H1 (cell line): ENCODE measurements at regions not wholly inside any gene's neighbourhood (a gene's known extent, or its start where the extent isn't known, plus 50 kb on each side); places are given as distances from the start of the nearest gene placed in this dataset.

Source experiments
- CTCF ChIA-PET: fragments of 300-600 bp; sonication (Branson Sonifier 250); formaldehyde crosslinking; loops from one replicate; lab custom pipeline; 2021; ENCODE audit not compliant: partially characterized antibody; lab: Charles Lee
- POLR2A ChIA-PET: fragments of 300-600 bp; sonication (Branson Sonifier 250); formaldehyde crosslinking; loops from one replicate; lab custom pipeline; 2021; ENCODE audit warnings: inconsistent platforms; ENCODE audit not compliant: partially characterized antibody; lab: Charles Lee
- DNase-seq, 2 experiments: peaks; one replicate each; pipeline versions ENCODE4 v3.0.0 to v3.0.0-alpha.2; 2010 to 2022; ENCODE audit warnings: low spot score in 2 of 2, low read depth in 1 of 2, mixed read lengths in 1 of 2
- FAIRE-seq: peaks from 2 replicates; lab custom pipeline; 2011; peaks lifted over from hg19 to GRCh38; lab: Jason Lieb, UNC
- H2AFZ ChIP-seq: 2 replicates; pipeline ENCODE4 v1.8.1; 2012; ENCODE audit warnings: low read length, inconsistent platforms
- H2AK5ac ChIP-seq: 2 replicates; pipeline ENCODE4 v1.6.1; 2013; ENCODE audit warnings: low read depth, low read length
- H2BK120ac ChIP-seq: replicated peaks from 2 replicates; pipeline ENCODE3; 2013; ENCODE audit warnings: low read depth, low read length, inconsistent platforms
- H2BK12ac ChIP-seq: 2 replicates; pipeline ENCODE4 v1.6.1; 2013; ENCODE audit warnings: low read depth, low read length
- H2BK15ac ChIP-seq: 2 replicates; pipeline ENCODE4 v1.6.1; 2013; ENCODE audit warnings: low read length
- H2BK20ac ChIP-seq: 2 replicates; pipeline ENCODE4 v1.6.1; 2013; ENCODE audit warnings: low read length
- H2BK5ac ChIP-seq: 2 replicates; pipeline ENCODE4 v1.6.1; 2013; ENCODE audit warnings: low read depth, low read length
- H3K14ac ChIP-seq: 2 replicates; pipeline ENCODE4 v1.6.1; 2013; ENCODE audit warnings: inconsistent platforms; ENCODE audit not compliant: insufficient read length
- H3K18ac ChIP-seq: 2 replicates; pipeline ENCODE4 v1.6.1; 2013; ENCODE audit warnings: low read length; ENCODE audit errors: extremely low read depth
- H3K23ac ChIP-seq: 2 replicates; pipeline ENCODE4 v1.6.1; 2013; ENCODE audit warnings: inconsistent platforms; ENCODE audit not compliant: insufficient read length
- H3K23me2 ChIP-seq: 2 replicates; pipeline ENCODE4 v1.6.1; 2013; ENCODE audit warnings: low read depth, low read length
- H3K27ac ChIP-seq: 2 replicates; pipeline ENCODE4 v1.6.1; 2011; ENCODE audit warnings: low read depth, low read length, inconsistent platforms
- H3K27me3 ChIP-seq, 4 experiments: replicated peaks in 1 of 4; 1 replicate in 1 of 4; 2 replicates in 3 of 4; pipeline versions ENCODE4 v1.6.1 to v1.8.1; 2011 to 2013; ENCODE audit warnings: low read length in 3 of 4, mild to moderate bottlenecking in 3 of 4, inconsistent platforms in 2 of 4, mixed read lengths in 2 of 4, moderate library complexity in 1 of 4; ENCODE audit not compliant: control insufficient read depth in 3 of 4, insufficient read depth in 3 of 4; ENCODE audit errors: extremely low read depth in 1 of 4
- H3K36me3 ChIP-seq, 4 experiments: 2 replicates each; pipeline versions ENCODE4 v1.6.1 to v1.8.1; 2011 to 2013; ENCODE audit warnings: mild to moderate bottlenecking in 4 of 4, low read length in 3 of 4, moderate library complexity in 2 of 4, control low read depth in 1 of 4, inconsistent platforms in 1 of 4; ENCODE audit not compliant: insufficient read depth in 4 of 4, control insufficient read depth in 2 of 4
- H3K4ac ChIP-seq: replicated peaks from 2 replicates; pipeline ENCODE3; 2013; ENCODE audit warnings: low read length, low read depth, mixed read lengths, inconsistent platforms; ENCODE audit not compliant: insufficient read length
- H3K4me1 ChIP-seq, 4 experiments: replicated peaks in 1 of 4; 1 replicate in 1 of 4; 2 replicates in 3 of 4; pipeline versions ENCODE4 v1.6.1 to v1.8.1; 2011 to 2013; ENCODE audit warnings: low read length in 3 of 4, inconsistent platforms in 2 of 4, mixed read lengths in 1 of 4; ENCODE audit not compliant: insufficient read depth in 4 of 4, control insufficient read depth in 3 of 4
- H3K4me2 ChIP-seq, 2 experiments: 2 replicates each; pipeline versions ENCODE4 v1.6.1 to v1.8.1; 2011 to 2013; ENCODE audit warnings: low read depth in 2 of 2, low read length in 2 of 2, control low read depth in 1 of 2, inconsistent platforms in 1 of 2, mild to moderate bottlenecking in 1 of 2; ENCODE audit not compliant: insufficient read depth in 1 of 2
- H3K4me3 ChIP-seq, 4 experiments: fragments of 200-600, 300-600 bp in 1 of 4; sonication (generic), shearing (Covaris generic), sonication (Bioruptor Twin) in 1 of 4; 2 replicates each; pipeline versions ENCODE4 v1.5.1 to v1.8.1; 2011 to 2016; ENCODE audit warnings: low read length in 4 of 4, low read depth in 3 of 4, control low read depth in 2 of 4, inconsistent platforms in 2 of 4, mild to moderate bottlenecking in 2 of 4, mixed read lengths in 1 of 4, moderate library complexity in 1 of 4; ENCODE audit not compliant: insufficient read depth in 2 of 4; ENCODE audit errors: extremely low read depth in 1 of 4
- H3K56ac ChIP-seq: replicated peaks from 2 replicates; pipeline ENCODE3; 2013; ENCODE audit warnings: low read depth, mild to moderate bottlenecking, mixed read lengths, low read length, inconsistent platforms; ENCODE audit not compliant: insufficient read length
- H3K79me1 ChIP-seq: 2 replicates; pipeline ENCODE4 v1.6.1; 2013; ENCODE audit warnings: low read depth, low read length, control low read depth
- H3K79me2 ChIP-seq, 2 experiments: 2 replicates each; pipeline versions ENCODE4 v1.6.1 to v1.8.1; 2012 to 2013; ENCODE audit warnings: low read length in 2 of 2, mild to moderate bottlenecking in 2 of 2, inconsistent platforms in 1 of 2; ENCODE audit not compliant: insufficient read depth in 2 of 2, control insufficient read depth in 1 of 2
- H3K9ac ChIP-seq, 4 experiments: replicated peaks in 1 of 4; 1 replicate in 1 of 4; 2 replicates in 3 of 4; pipeline versions ENCODE4 v1.6.1 to v1.8.1; 2011 to 2013; ENCODE audit warnings: low read depth in 3 of 4, low read length in 3 of 4, control low read depth in 2 of 4, mild to moderate bottlenecking in 2 of 4, moderate library complexity in 2 of 4, inconsistent platforms in 1 of 4; ENCODE audit errors: extremely low read depth in 1 of 4
- H3K9me3 ChIP-seq, 2 experiments: 2 replicates each; pipeline versions ENCODE4 v1.6.1 to v1.8.1; 2012 to 2013; ENCODE audit warnings: mild to moderate bottlenecking in 2 of 2, moderate library complexity in 2 of 2, control low read depth in 1 of 2, inconsistent platforms in 1 of 2, low read depth in 1 of 2, low read length in 1 of 2, mixed read lengths in 1 of 2; ENCODE audit not compliant: insufficient read depth in 2 of 2
- H4K20me1 ChIP-seq, 2 experiments: replicated peaks in 1 of 2; 2 replicates each; pipeline versions ENCODE3 to v1.8.1; 2011 to 2013; ENCODE audit warnings: inconsistent platforms in 2 of 2, low read length in 2 of 2, mild to moderate bottlenecking in 1 of 2; ENCODE audit not compliant: insufficient read depth in 2 of 2, control insufficient read depth in 1 of 2
- H4K5ac ChIP-seq: 2 replicates; pipeline ENCODE4 v1.6.1; 2013; ENCODE audit warnings: low read length, low read depth, mixed read lengths, inconsistent platforms; ENCODE audit not compliant: insufficient read length
- H4K8ac ChIP-seq: 2 replicates; pipeline ENCODE4 v1.8.0; 2013; ENCODE audit warnings: mild to moderate bottlenecking, moderate library complexity, low read length, inconsistent platforms; ENCODE audit not compliant: insufficient read depth; ENCODE audit errors: extremely low read depth
- H4K91ac ChIP-seq: replicated peaks from 2 replicates; pipeline ENCODE3; 2013; ENCODE audit warnings: low read length, mixed read lengths, inconsistent platforms; ENCODE audit not compliant: insufficient read length
- CEBPB ChIP-seq: IDR thresholded peaks from 2 replicates; pipeline ENCODE4 v1.6.1; 2012; ENCODE audit warnings: low read depth, low read length
- GTF2F1 ChIP-seq: IDR thresholded peaks from 2 replicates; pipeline ENCODE4 v1.6.1; 2012; ENCODE audit warnings: low read depth, low read length, improper control_type of control experiment, borderline replicate concordance
- HDAC2 ChIP-seq, 2 experiments: fragments of 300-600 bp in 1 of 2; sonication (generic) in 1 of 2; IDR thresholded peaks; 2 replicates each; pipeline ENCODE4 v1.6.1; 2011 to 2012; ENCODE audit warnings: low read depth in 2 of 2, low read length in 2 of 2, mild to moderate bottlenecking in 2 of 2, moderate library complexity in 2 of 2, borderline replicate concordance in 1 of 2, inconsistent platforms in 1 of 2
- MAFK ChIP-seq: IDR thresholded peaks from 2 replicates; pipeline ENCODE4 v1.6.1; 2012; ENCODE audit warnings: low read depth, mild to moderate bottlenecking, improper control_type of control experiment, low read length
- PHF8 ChIP-seq: fragments of 200-600 bp; sonication (generic); conservative IDR thresholded peaks from 2 replicates; pipeline ENCODE4 v1.7.1; 2012; ENCODE audit warnings: low read depth, mild to moderate bottlenecking, inconsistent platforms, low read length, moderate library complexity
- RFX5 ChIP-seq: IDR thresholded peaks from 2 replicates; pipeline ENCODE4 v1.6.1; 2011; ENCODE audit warnings: low read depth, low read length, improper control_type of control experiment, borderline replicate concordance
- SIN3A ChIP-seq, 2 experiments: IDR thresholded peaks in 1 of 2; conservative IDR thresholded peaks in 1 of 2; 2 replicates each; pipeline ENCODE4 v1.6.1; 2011 to 2012; ENCODE audit warnings: low read length in 2 of 2, improper control_type of control experiment in 1 of 2, low read depth in 1 of 2, mild to moderate bottlenecking in 1 of 2
- SIRT6 ChIP-seq: IDR thresholded peaks from one replicate; pipeline ENCODE4 v1.7.1; 2012; ENCODE audit warnings: low read length, inconsistent platforms
- SIX5 ChIP-seq: IDR thresholded peaks from 2 replicates; pipeline ENCODE4 v1.6.1; 2011; ENCODE audit warnings: mild to moderate bottlenecking, low read depth, low read length
- SP1 ChIP-seq: IDR thresholded peaks from 2 replicates; pipeline ENCODE4 v1.6.1; 2011; ENCODE audit warnings: low read depth, low read length
- WGBS, 2 experiments: shearing (Covaris generic) in 1 of 2; methylation state at CpG; one replicate each; pipeline versions ENCODE4 v1.1.6 to v1.1.7; 2013 to 2015; ENCODE audit warnings: low lambda C conversion rate in 2 of 2, mixed read lengths in 2 of 2, inconsistent platforms in 1 of 2, low coverage in 1 of 2, missing lambda C conversion rate in 1 of 2; ENCODE audit not compliant: insufficient replicate concordance in 2 of 2, insufficient coverage in 1 of 2, insufficient read length in 1 of 2; ENCODE audit errors: extremely low coverage in 1 of 2, missing lambda C conversion rate in 1 of 2; 5-methylcytosine and 5-hydroxymethylcytosine counted together

GRCh38 chr20:48058611-48059559 lies 273.6 kb upstream of the SULF2 start:
- Histone ChIP-seq H3K4me3 (no peak overlapping the region), H3K14ac (no peak overlapping the region), H3K79me1 (no peaks in the 10 kb centered on the region), H3K23me2 (no peaks in the 10 kb centered on the region), H3K27me3 (no peaks in the 10 kb centered on the region), H3K79me2 (no peaks in the 10 kb centered on the region), H2BK120ac (no peak overlapping the region), H2BK12ac (no peak overlapping the region), H3K18ac (no peak overlapping the region), H4K5ac (no peak overlapping the region), H3K56ac (no peak overlapping the region), H3K4ac (no peak overlapping the region), H3K9me3 (peaks cover 15 to 27% of the 10 kb centered on the region in 2 experiments), H4K91ac (no peak overlapping the region)
- POLR2A ChIA-PET, result no interaction called here
- WGBS, 2 experiments, result 91% methylated on average over 18 of the region's 31 CpGs; no CpG with 5 or more reads in 1 of the 2 experiments
- no peak for DNase-seq
- CTCF ChIA-PET, result interaction anchor here (0.9 to 1.0 kb wide), 2 partner anchors 10 to 11 kb away, joined by 3 to 4 read pairs; no protein-coding TSS in a partner anchor
- TF ChIP-seq SIN3A (conservative IDR thresholded peaks at IDR 0.05 in 1 of 2, IDR thresholded peaks at IDR 0.05 in 1 of 2; ENCODE audit: low read depth in 1 of 2, low read length in 2 of 2) (no peak), SIX5 (no peak), SP1 (no peak), MAFK (no peak), CEBPB (no peak), SIRT6 (no peak), RFX5 (no peak), PHF8 (no peak), GTF2F1 (no peak), HDAC2 (IDR thresholded peaks at IDR 0.05; ENCODE audit: borderline replicate concordance in 1 of 2, low read depth in 2 of 2, low read length in 2 of 2) (no peak)
- TF ChIP-seq, all 59 proteins: peak for 0
- Histone ChIP-seq H4K8ac (no peak overlapping the region), H3K27ac (no peak overlapping the region), H3K36me3 (peaks cover 0 to 3% (median 0%) of the 10 kb centered on the region in 4 experiments; a peak in 1 of 8 replicates), H2AK5ac (no peak overlapping the region), H2AFZ (no peak overlapping the region), H3K9ac (no peak overlapping the region), H2BK20ac (no peak overlapping the region), H3K4me2 (no peak overlapping the region), H4K20me1 (no peaks in the 10 kb centered on the region), H3K23ac (no peak overlapping the region), H3K4me1 (no peaks in the 10 kb centered on the region), H2BK15ac (no peak overlapping the region), H2BK5ac (no peak overlapping the region)
- FAIRE-seq, result no peak
